Urinary bladder (tissue), 3 donors: ENCODE measurements at regions not wholly inside any gene's neighbourhood (a gene's known extent, or its start where the extent isn't known, plus 50 kb on each side); places are given as distances from the start of the nearest gene placed in this dataset.

ENCODE experiments used
- DNase-seq: peaks from one replicate; pipeline ENCODE4 v3.0.0-alpha.2; 2015; ENCODE audit errors: extremely low spot score
- H3K27ac ChIP-seq: one replicate; pipeline ENCODE4 v1.5.1; 2013; ENCODE audit warnings: low read depth, mild to moderate bottlenecking, moderate library complexity
- H3K36me3 ChIP-seq: one replicate; pipeline ENCODE4 v1.6.1; 2013; ENCODE audit warnings: mild to moderate bottlenecking, moderate library complexity; ENCODE audit not compliant: insufficient read depth
- H3K4me1 ChIP-seq: one replicate; pipeline ENCODE4 v1.6.1; 2013; ENCODE audit warnings: mild to moderate bottlenecking, moderate library complexity; ENCODE audit not compliant: insufficient read depth
- H3K4me3 ChIP-seq: one replicate; pipeline ENCODE4 v1.5.1; 2013; ENCODE audit warnings: low read depth, low read length
- WGBS: extraction: QIAGEN DNeasy Blood & Tissue Kit; methylation state at CpG from one replicate; pipeline ENCODE4 v1.1.7; 2013; 5-methylcytosine and 5-hydroxymethylcytosine counted together
- donor health status: healthy with polysubstance abuse.
- donor health status: healthy.

GRCh38 chr14:65794674-65795279, 382.2 kb downstream of the FUT8 start:
- no peak for DNase-seq
- 81% methylated on average over 6 of the region's 6 CpGs for WGBS
- Histone ChIP-seq H3K36me3 (no peaks in the 10 kb centered on the region), H3K4me1 (no peaks in the 10 kb centered on the region), H3K4me3 (no peak overlapping the region), H3K27ac (no peak overlapping the region)

DNA sequence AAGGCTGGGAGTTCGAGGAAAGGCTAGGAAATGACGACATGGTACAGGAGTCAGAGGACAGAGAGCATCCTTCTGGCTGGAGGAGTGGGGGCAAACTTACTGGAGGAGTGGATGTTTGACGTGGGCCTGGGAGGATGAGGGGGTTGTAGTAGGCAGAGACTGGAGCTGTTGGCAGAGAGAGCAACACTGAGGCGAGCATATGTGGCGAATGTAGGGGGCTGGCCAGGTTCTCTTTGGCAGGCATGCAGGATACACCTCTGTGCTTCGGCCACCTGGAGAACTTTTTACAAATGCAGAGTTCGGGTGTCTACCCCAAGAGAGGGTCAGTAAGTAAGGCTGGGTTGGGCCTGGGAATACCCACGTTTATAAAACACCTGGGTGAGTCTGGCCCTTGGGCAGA, 385.7 kb downstream of the FUT8 start:
- no peak overlapping the region for H3K4me3 ChIP-seq
- no peak overlapping the region for H3K27ac ChIP-seq
- no peaks in the 10 kb centered on the region for H3K36me3 ChIP-seq
- 89% methylated on average over 8 of the region's 8 CpGs for WGBS
- no peak for DNase-seq
- no peaks in the 10 kb centered on the region for H3K4me1 ChIP-seq

DNA sequence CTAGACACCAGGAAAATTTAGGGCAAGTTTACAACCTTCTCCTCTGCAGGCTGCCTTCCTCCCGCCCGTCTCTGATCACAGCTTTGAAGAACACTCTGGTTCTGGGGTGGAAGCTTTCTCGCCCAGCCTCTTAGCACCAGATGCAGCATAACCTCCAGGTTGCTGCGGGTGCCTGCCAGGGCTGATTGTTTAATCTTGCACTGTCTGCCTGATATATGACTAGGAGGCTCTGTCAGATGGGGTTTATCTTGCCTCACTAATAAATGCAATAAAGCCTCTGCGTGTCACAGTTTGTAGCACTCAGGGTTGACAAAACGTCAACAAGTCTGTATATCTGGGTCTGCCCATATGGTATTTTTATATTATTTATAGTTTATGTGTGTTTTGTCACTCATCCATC, 388.2 kb downstream of the FUT8 start:
- 70% methylated on average over 6 of the region's 6 CpGs for WGBS
- Histone ChIP-seq H3K36me3 (no peaks in the 10 kb centered on the region), H3K4me1 (no peaks in the 10 kb centered on the region), H3K27ac (no peak overlapping the region), H3K4me3 (no peak overlapping the region)
- DNase-seq, result no peak

GRCh38 chr14:65802196-65802595, 389.7 kb downstream of the FUT8 start:
- Histone ChIP-seq H3K4me3 (no peak overlapping the region), H3K4me1 (no peaks in the 10 kb centered on the region), H3K36me3 (no peaks in the 10 kb centered on the region), H3K27ac (no peak overlapping the region)
- 75% methylated on average over 2 of the region's 2 CpGs for WGBS
- no peak for DNase-seq

DNA sequence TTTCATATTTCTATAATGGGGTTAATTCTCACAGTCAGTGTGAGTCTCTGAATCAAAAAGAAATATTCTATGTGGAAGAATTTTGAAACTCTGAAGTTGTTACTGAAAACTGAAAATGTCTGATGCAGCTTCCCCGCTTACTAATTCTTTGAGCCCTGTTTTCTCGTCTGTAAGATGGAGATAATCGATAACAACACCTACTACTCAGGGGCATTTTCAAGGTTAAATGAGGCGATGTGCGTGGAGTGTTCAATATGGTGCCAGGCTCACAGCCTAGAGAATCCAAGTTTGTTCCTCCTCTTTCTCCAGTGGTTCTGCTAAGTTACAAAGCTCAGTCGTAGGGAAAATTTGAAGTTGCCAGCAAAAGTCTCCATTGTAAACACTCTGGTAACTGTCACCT, 391.4 kb downstream of the FUT8 start:
- no peak overlapping the region for H3K4me3 ChIP-seq
- WGBS, result 87% methylated on average over 6 of the region's 6 CpGs
- no peak for DNase-seq
- no peaks in the 10 kb centered on the region for H3K4me1 ChIP-seq
- no peaks in the 10 kb centered on the region for H3K36me3 ChIP-seq
- H3K27ac ChIP-seq, result no peak overlapping the region

GRCh38 chr14:65804439-65805112, 392.0 kb downstream of the FUT8 start:
- WGBS, result 67% methylated on average over 14 of the region's 14 CpGs
- no peaks in the 10 kb centered on the region for H3K36me3 ChIP-seq
- no peak overlapping the region for H3K4me3 ChIP-seq
- DNase-seq, result no peak
- no peak overlapping the region for H3K27ac ChIP-seq
- H3K4me1 ChIP-seq, result no peaks in the 10 kb centered on the region

GRCh38 chr14:65805113-65805473, 392.6 kb downstream of the FUT8 start:
- DNase-seq, result no peak
- 89% methylated on average over 3 of the region's 3 CpGs for WGBS
- H3K4me1 ChIP-seq, result no peaks in the 10 kb centered on the region
- H3K36me3 ChIP-seq, result no peaks in the 10 kb centered on the region
- H3K27ac ChIP-seq, result no peak overlapping the region
- no peak overlapping the region for H3K4me3 ChIP-seq

GRCh38 chr14:65808390-65808789, 395.9 kb downstream of the FUT8 start:
- Histone ChIP-seq H3K27ac (no peak overlapping the region), H3K36me3 (no peaks in the 10 kb centered on the region), H3K4me1 (no peaks in the 10 kb centered on the region), H3K4me3 (no peak overlapping the region)
- 95% methylated on average over 2 of the region's 2 CpGs for WGBS
- no peak for DNase-seq

DNA sequence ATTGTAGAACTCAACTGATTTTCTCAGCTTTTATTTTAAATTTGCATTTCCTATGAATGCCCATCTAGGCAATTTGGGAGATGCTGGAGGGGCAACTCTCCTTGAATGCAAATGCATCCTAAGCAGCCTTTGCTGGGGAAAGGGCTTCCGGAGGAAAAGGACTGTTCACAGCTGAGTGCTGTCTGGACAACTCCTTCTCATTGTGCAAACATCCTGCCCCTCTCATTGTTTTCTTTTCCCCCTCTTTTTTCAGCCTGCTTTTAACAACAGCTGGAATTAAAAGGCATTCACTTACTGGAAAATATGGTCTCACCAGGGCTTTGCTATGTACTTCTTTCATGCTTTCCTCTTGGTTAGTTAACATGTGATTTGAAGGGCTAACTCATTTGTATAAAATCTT, 397.8 kb downstream of the FUT8 start:
- Histone ChIP-seq H3K27ac (no peak overlapping the region), H3K36me3 (no peaks in the 10 kb centered on the region), H3K4me3 (no peak overlapping the region), H3K4me1 (no peaks in the 10 kb centered on the region)
- DNase-seq, result no peak
- 63% methylated on average over 1 of the region's 1 CpG for WGBS

DNA sequence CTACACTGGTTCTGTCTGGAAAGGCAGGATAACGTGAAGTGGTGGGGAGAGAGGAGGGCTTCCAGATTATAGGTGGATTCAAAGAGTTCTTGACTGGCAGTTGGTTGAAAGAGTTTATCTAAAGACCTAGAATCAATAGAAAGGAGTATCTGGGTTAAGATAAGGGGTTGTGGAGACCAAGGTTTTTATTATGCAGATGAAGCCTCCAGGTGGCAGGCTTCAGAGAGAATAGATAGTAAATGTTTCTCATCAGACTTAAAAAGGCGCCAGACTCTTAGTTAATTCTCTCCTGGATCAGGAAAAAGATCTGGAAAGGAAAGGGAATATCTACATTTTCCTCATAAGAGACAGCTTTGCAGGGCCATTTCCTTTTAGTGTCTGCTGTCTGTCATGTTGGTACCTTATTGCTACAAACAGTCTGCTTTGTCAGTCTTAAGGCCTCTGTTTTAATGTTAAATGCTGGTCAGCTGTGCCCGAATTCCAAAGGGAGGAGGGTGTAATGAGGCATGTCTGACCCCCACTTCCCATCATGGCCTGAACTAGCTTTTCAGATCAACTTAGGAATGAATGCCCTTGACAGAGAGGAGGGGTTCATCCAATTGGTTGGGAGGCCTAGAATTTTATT, 401.3 kb downstream of the FUT8 start:
- no peak for DNase-seq
- no peaks in the 10 kb centered on the region for H3K4me1 ChIP-seq
- H3K36me3 ChIP-seq, result no peaks in the 10 kb centered on the region
- WGBS, result 73% methylated on average over 3 of the region's 3 CpGs
- H3K4me3 ChIP-seq, result no peak overlapping the region
- H3K27ac ChIP-seq, result no peak overlapping the region

- WGBS, result 91% methylated on average over 4 of the region's 4 CpGs
- no peak for DNase-seq
- H3K4me1 ChIP-seq, result no peaks in the 10 kb centered on the region
- H3K36me3 ChIP-seq, result no peaks in the 10 kb centered on the region
- H3K27ac ChIP-seq, result no peak overlapping the region
- no peak overlapping the region for H3K4me3 ChIP-seq
These were observed 402.6 kb downstream of the FUT8 start for GRCh38 chr14:65815127-65815526.

DNA sequence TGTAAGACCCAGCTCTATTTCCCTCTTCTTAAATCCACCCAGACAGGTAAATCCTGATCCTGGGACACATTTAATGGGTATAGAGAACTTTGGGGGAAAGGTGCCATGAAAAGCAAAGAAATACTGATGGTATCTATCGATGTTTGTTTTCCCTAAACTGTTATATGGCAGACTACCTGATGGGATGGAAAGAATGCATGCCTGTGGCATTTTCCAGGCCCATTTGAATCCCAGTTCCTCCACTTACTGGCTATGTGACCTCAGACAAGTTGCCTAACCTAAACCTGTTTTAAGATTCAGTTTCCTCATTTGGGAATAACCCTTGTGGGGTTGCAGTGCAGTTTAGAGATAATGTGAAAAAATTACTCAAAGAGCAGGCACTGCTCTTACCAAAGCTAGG, 404.5 kb downstream of the FUT8 start:
- H3K4me1 ChIP-seq, result no peaks in the 10 kb centered on the region
- 88% methylated on average over 1 of the region's 1 CpG for WGBS
- DNase-seq, result no peak
- H3K4me3 ChIP-seq, result no peak overlapping the region
- no peak overlapping the region for H3K27ac ChIP-seq
- no peaks in the 10 kb centered on the region for H3K36me3 ChIP-seq

DNA sequence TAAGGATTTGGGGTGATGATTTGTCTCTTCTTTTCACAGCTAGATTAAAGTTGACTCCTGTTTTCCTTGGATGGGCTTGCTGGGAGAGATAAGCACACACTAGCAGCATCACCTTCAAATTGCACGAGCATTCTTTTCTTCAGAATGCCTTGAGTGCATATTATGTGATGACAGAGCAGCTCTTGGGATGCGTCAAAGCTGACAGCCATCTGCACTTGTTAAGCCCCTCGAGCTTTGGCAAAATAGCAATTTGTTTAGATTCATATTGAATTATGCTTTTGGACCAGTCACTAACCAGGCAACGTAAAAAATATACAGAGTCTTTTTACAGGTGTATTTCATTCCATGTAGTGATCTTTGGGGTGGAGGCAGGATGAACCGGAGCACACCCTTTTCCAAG, 407.0 kb downstream of the FUT8 start:
- Histone ChIP-seq H3K4me3 (no peak overlapping the region), H3K4me1 (no peaks in the 10 kb centered on the region), H3K27ac (no peak overlapping the region), H3K36me3 (no peaks in the 10 kb centered on the region)
- DNase-seq, result no peak
- WGBS, result 46% methylated on average over 5 of the region's 5 CpGs

DNA sequence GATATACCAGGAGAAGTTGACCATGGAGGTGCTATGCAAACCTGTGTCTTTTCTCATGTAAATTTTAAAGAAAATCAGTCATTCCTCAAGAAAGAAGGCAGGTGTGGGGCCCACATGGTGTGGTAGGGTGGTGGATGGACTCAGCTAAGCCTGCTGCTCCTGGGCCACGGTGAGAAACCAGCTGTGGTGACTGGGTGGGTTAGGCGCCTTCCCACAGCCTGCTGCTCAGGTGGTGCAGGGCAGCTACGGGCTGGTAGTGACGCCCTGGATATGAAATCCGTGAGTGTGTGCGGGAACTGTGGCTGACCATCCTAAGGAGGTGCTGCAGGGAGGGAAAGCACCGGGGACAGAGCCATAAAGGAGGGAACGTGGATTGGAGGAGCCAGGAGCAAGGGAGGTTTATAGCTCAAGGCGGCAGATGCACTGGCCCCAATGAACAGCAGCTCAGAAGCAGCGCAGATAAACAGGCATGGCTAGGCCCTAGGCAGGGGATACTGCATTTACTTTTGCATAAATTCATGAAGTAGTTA, 408.8 kb downstream of the FUT8 start:
- Histone ChIP-seq H3K27ac (no peak overlapping the region), H3K36me3 (no peaks in the 10 kb centered on the region), H3K4me3 (no peak overlapping the region), H3K4me1 (no peaks in the 10 kb centered on the region)
- 75% methylated on average over 10 of the region's 10 CpGs for WGBS
- DNase-seq, result no peak
